ENCODE measurements at regions not wholly inside any gene's neighbourhood (a gene's known extent, or its start where the extent isn't known, plus 50 kb on each side); places are given as distances from the start of the nearest gene placed in this dataset.

- Histone ChIP-seq H3K36me3 (ENCODE audit: control insufficient read depth in 4 of 4, insufficient read depth in 3 of 4, low read depth in 1 of 4, low read length in 3 of 4) (no peaks in the 10 kb centered on the region), H3K9ac (ENCODE audit: low read depth in 1 of 2, low read length in 2 of 2) (no peak overlapping the region), H3K4me3 (ENCODE audit: low read depth in 1 of 3, low read length in 3 of 3) (no peak overlapping the region), H3K27me3 (ENCODE audit: control insufficient read depth in 4 of 4, insufficient read depth in 4 of 4, low read length in 3 of 4) (peaks cover 0 to 2% (median 0%) of the 10 kb centered on the region in 4 donors), H3K4me1 (ENCODE audit: control insufficient read depth in 4 of 4, insufficient read depth in 4 of 4, low read length in 3 of 4) (no peaks in the 10 kb centered on the region), H3K9me3 (ENCODE audit: control insufficient read depth in 4 of 4, low read length in 3 of 4) (no peaks in the 10 kb centered on the region), H3K27ac (ENCODE audit: low read depth in 1 of 2, low read length in 2 of 2) (no peak overlapping the region)
- DNase-seq (ENCODE audit: low spot score), result no peak
- TF ChIP-seq FOXA1 (IDR thresholded peaks at IDR 0.05), result no peak
- 62% methylated on average over 5 of the region's 5 CpGs for WGBS
Measured at GRCh38 chr4:163911891-163912290, 417.4 kb downstream of the TMA16 start.

- Histone ChIP-seq H3K4me1 (ENCODE audit: control insufficient read depth in 4 of 4, insufficient read depth in 4 of 4, low read length in 3 of 4) (no peaks in the 10 kb centered on the region), H3K4me3 (ENCODE audit: low read depth in 1 of 3, low read length in 3 of 3) (no peak overlapping the region), H3K36me3 (ENCODE audit: control insufficient read depth in 4 of 4, insufficient read depth in 3 of 4, low read depth in 1 of 4, low read length in 3 of 4) (no peaks in the 10 kb centered on the region), H3K27ac (ENCODE audit: low read depth in 1 of 2, low read length in 2 of 2) (no peak overlapping the region), H3K9ac (ENCODE audit: low read depth in 1 of 2, low read length in 2 of 2) (no peak overlapping the region), H3K27me3 (ENCODE audit: control insufficient read depth in 4 of 4, insufficient read depth in 4 of 4, low read length in 3 of 4) (peaks cover 0 to 2% (median 0%) of the 10 kb centered on the region in 4 donors), H3K9me3 (ENCODE audit: control insufficient read depth in 4 of 4, low read length in 3 of 4) (no peaks in the 10 kb centered on the region)
- WGBS, result 62% methylated on average over 4 of the region's 4 CpGs
- no peak for DNase-seq (ENCODE audit: low spot score)
- TF ChIP-seq REST (IDR thresholded peaks at IDR 0.05) (no peak), EGR1 (IDR thresholded peaks at IDR 0.05; ENCODE audit: low read depth in 2 of 2) (no peak), CTCF (IDR thresholded peaks at IDR 0.05; ENCODE audit: low read depth, low read length, missing input control) (no peak), ZBTB33 (IDR thresholded peaks at IDR 0.05) (no peak)
Measured at GRCh38 chr4:163913571-163913970, 419.1 kb downstream of the TMA16 start.

- no peak for DNase-seq (ENCODE audit: low spot score)
- no peaks in the 10 kb centered on the region for H3K4me1 ChIP-seq (ENCODE audit: control insufficient read depth in 4 of 4, insufficient read depth in 4 of 4, low read length in 3 of 4)
- TF ChIP-seq ATF3 (IDR thresholded peaks at IDR 0.05), result no peak
- no peak for TF ChIP-seq HNF4A (conservative IDR thresholded peaks at IDR 0.05)
- no peak for TF ChIP-seq HNF4G (IDR thresholded peaks at IDR 0.05)
- no peak overlapping the region for H3K27ac ChIP-seq (ENCODE audit: low read depth in 1 of 2, low read length in 2 of 2)
- H3K9ac ChIP-seq (ENCODE audit: low read depth in 1 of 2, low read length in 2 of 2), result no peak overlapping the region
- no peak overlapping the region for H3K4me3 ChIP-seq (ENCODE audit: low read depth in 1 of 3, low read length in 3 of 3)
- H3K27me3 ChIP-seq (ENCODE audit: control insufficient read depth in 4 of 4, insufficient read depth in 4 of 4, low read length in 3 of 4), result peaks cover 0 to 2% (median 0%) of the 10 kb centered on the region in 4 donors
- WGBS, result 88% methylated on average over 3 of the region's 3 CpGs
- H3K36me3 ChIP-seq (ENCODE audit: control insufficient read depth in 4 of 4, insufficient read depth in 3 of 4, low read depth in 1 of 4, low read length in 3 of 4), result no peaks in the 10 kb centered on the region
- H3K9me3 ChIP-seq (ENCODE audit: control insufficient read depth in 4 of 4, low read length in 3 of 4), result no peaks in the 10 kb centered on the region
Measured at GRCh38 chr4:163915896-163916295, 421.4 kb downstream of the TMA16 start.

All from liver (tissue), 8 donors.